SK-N-SH treated with all-trans-retinoic acid at 6 μM for 48 hours (cell line): ENCODE measurements at regions not wholly inside any gene's neighbourhood (a gene's known extent, or its start where the extent isn't known, plus 50 kb on each side); places are given as distances from the start of the nearest gene placed in this dataset.

ENCODE experiments used
- ATAC-seq: fragments of 200-7000 bp; cut with Tn5 transposase; 3 replicates; pipeline ENCODE4 v1.9.1; 2020; ENCODE audit warnings: mild to moderate bottlenecking, moderate library complexity
- ARNTL ChIP-seq: fragments of 450-650 bp; formaldehyde crosslinking; IDR thresholded peaks from 2 replicates; pipeline ENCODE4 v1.5.0; 2020; ENCODE audit warnings: low read depth, mild to moderate bottlenecking, moderate library complexity, borderline replicate concordance
- BACH2 ChIP-seq: fragments of 250-450 bp; sonication (Bioruptor Pico); IDR thresholded peaks from 2 replicates; pipeline ENCODE4 v1.9.0; 2021; ENCODE audit warnings: mild to moderate bottlenecking, borderline replicate concordance
- CREB5 ChIP-seq: fragments of 250-450 bp; sonication (Bioruptor Pico); IDR thresholded peaks from 2 replicates; pipeline ENCODE4 v1.5.1; 2020; ENCODE audit warnings: low read depth, mild to moderate bottlenecking, moderate library complexity
- CSDC2 ChIP-seq: fragments of 250-450 bp; sonication (Bioruptor Pico); IDR thresholded peaks from 2 replicates; pipeline ENCODE4 v1.5.0; 2020; ENCODE audit warnings: mild to moderate bottlenecking, moderate library complexity
- CSRNP3 ChIP-seq: fragments of 250-450 bp; sonication (Bioruptor Pico); IDR thresholded peaks from 2 replicates; pipeline ENCODE4 v1.5.1; 2021; ENCODE audit warnings: mild to moderate bottlenecking, moderate library complexity
- ESRRG ChIP-seq: fragments of 250-450 bp; sonication (Bioruptor Pico); IDR thresholded peaks from 2 replicates; pipeline ENCODE4 v1.6.1; 2021; ENCODE audit warnings: mild to moderate bottlenecking
- GLIS3 ChIP-seq: fragments of 250-450 bp; sonication (Bioruptor Pico); IDR thresholded peaks from 2 replicates; pipeline ENCODE4 v1.5.0; 2020; ENCODE audit warnings: mild to moderate bottlenecking, moderate library complexity
- ISL1 ChIP-seq: fragments of 250-450 bp; sonication (Bioruptor Pico); IDR thresholded peaks from 2 replicates; pipeline ENCODE4 v2.1.2; 2022; ENCODE audit warnings: mild to moderate bottlenecking, moderate library complexity
- OSR1 ChIP-seq: fragments of 250-450 bp; sonication (Bioruptor Pico); IDR thresholded peaks from 2 replicates; pipeline ENCODE4 v1.8.0; 2022; ENCODE audit warnings: moderate library complexity, mild to moderate bottlenecking, inconsistent platforms
- PATZ1 ChIP-seq: fragments of 250-450 bp; sonication (Bioruptor Pico); IDR thresholded peaks from 2 replicates; pipeline ENCODE4 v1.8.0; 2020; ENCODE audit warnings: mild to moderate bottlenecking, moderate library complexity, borderline replicate concordance
- PPARA ChIP-seq: fragments of 250-450 bp; sonication (Bioruptor Pico); IDR thresholded peaks from 2 replicates; pipeline ENCODE4 v1.5.0; 2020; ENCODE audit warnings: mild to moderate bottlenecking, borderline replicate concordance
- RARB ChIP-seq: fragments of 250-450 bp; sonication (Bioruptor Pico); IDR thresholded peaks from 2 replicates; pipeline ENCODE4 v1.8.0; 2021; ENCODE audit warnings: mild to moderate bottlenecking, moderate library complexity
- SNAI2 ChIP-seq: fragments of 250-450 bp; sonication (Bioruptor Pico); IDR thresholded peaks from 2 replicates; pipeline ENCODE4 v1.5.0; 2020; ENCODE audit warnings: mild to moderate bottlenecking, moderate library complexity
- TOX ChIP-seq: fragments of 250-450 bp; sonication (Bioruptor Pico); IDR thresholded peaks from 2 replicates; pipeline ENCODE4 v1.8.0; 2021; ENCODE audit warnings: mild to moderate bottlenecking, moderate library complexity, borderline replicate concordance
- ZC3H10 ChIP-seq: fragments of 250-450 bp; sonication (Bioruptor Pico); IDR thresholded peaks from 2 replicates; pipeline ENCODE4 v1.5.1; 2021; ENCODE audit warnings: mild to moderate bottlenecking, moderate library complexity
- ZFP3 ChIP-seq: fragments of 250-450 bp; sonication (Bioruptor Pico); IDR thresholded peaks from 2 replicates; pipeline ENCODE4 v1.5.0; 2020; ENCODE audit warnings: mild to moderate bottlenecking, moderate library complexity
- ZFP30 ChIP-seq: fragments of 450-650 bp; formaldehyde crosslinking; IDR thresholded peaks from 2 replicates; pipeline ENCODE4 v1.5.0; 2022; ENCODE audit warnings: mild to moderate bottlenecking, moderate library complexity
- ZNF565 ChIP-seq: fragments of 450-650 bp; formaldehyde crosslinking; conservative IDR thresholded peaks from 2 replicates; pipeline ENCODE4 v1.5.0; 2020; ENCODE audit warnings: low read depth, mild to moderate bottlenecking, moderate library complexity
- ZNF70 ChIP-seq: fragments of 450-650 bp; formaldehyde crosslinking; IDR thresholded peaks from 2 replicates; pipeline ENCODE4 v1.5.0; 2020; ENCODE audit warnings: mild to moderate bottlenecking, moderate library complexity
- ZNF8 ChIP-seq: fragments of 450-650 bp; formaldehyde crosslinking; IDR thresholded peaks from 2 replicates; pipeline ENCODE4 v1.5.0; 2020; ENCODE audit warnings: mild to moderate bottlenecking, moderate library complexity
- TF ChIP-seq, protein P1 (sequence below): fragments of 250-450 bp; sonication (Bioruptor Pico); IDR thresholded peaks from 2 replicates; pipeline ENCODE4 v1.8.0; 2021; ENCODE audit warnings: low read depth, mild to moderate bottlenecking, moderate library complexity, borderline replicate concordance

GRCh38 chr1:91603409-91603808 is 102.8 kb downstream of the CDC7 start:
- no peak for ATAC-seq
- no peak for TF ChIP-seq CREB5 (CRISPR knock-in tag)
- no peak for TF ChIP-seq ZNF565 (CRISPR knock-in tag)
- TF ChIP-seq ZFP3 (CRISPR knock-in tag): no peak
- TF ChIP-seq, protein P1, sequence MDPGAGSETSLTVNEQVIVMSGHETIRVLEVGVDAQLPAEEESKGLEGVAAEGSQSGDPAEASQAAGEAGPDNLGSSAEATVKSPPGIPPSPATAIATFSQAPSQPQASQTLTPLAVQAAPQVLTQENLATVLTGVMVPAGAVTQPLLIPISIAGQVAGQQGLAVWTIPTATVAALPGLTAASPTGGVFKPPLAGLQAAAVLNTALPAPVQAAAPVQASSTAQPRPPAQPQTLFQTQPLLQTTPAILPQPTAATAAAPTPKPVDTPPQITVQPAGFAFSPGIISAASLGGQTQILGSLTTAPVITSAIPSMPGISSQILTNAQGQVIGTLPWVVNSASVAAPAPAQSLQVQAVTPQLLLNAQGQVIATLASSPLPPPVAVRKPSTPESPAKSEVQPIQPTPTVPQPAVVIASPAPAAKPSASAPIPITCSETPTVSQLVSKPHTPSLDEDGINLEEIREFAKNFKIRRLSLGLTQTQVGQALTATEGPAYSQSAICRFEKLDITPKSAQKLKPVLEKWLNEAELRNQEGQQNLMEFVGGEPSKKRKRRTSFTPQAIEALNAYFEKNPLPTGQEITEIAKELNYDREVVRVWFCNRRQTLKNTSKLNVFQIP (CRISPR knock-in tag): no peak
- TF ChIP-seq PPARA (CRISPR knock-in tag): no peak
- no peak for TF ChIP-seq ZC3H10 (CRISPR knock-in tag)
- TF ChIP-seq OSR1 (CRISPR knock-in tag): no peak
- TF ChIP-seq GLIS3 (CRISPR knock-in tag): no peak
- no peak for TF ChIP-seq BACH2
- no peak for TF ChIP-seq CSRNP3 (CRISPR knock-in tag)
- no peak for TF ChIP-seq ZNF70 (CRISPR knock-in tag)
- TF ChIP-seq ESRRG (CRISPR knock-in tag): no peak
- no peak for TF ChIP-seq CSDC2 (CRISPR knock-in tag)
- TF ChIP-seq, all 23 proteins: peak for 0

GRCh38 chr1:91604632-91605031 is 104.0 kb downstream of the CDC7 start:
- ATAC-seq: no peak
- no peak for TF ChIP-seq ARNTL (CRISPR knock-in tag)
- TF ChIP-seq CSDC2 (CRISPR knock-in tag): no peak
- TF ChIP-seq CREB5 (CRISPR knock-in tag): no peak
- no peak for TF ChIP-seq CSRNP3 (CRISPR knock-in tag)
- no peak for TF ChIP-seq ZC3H10 (CRISPR knock-in tag)
- no peak for TF ChIP-seq ZNF565 (CRISPR knock-in tag)
- no peak for TF ChIP-seq ZFP3 (CRISPR knock-in tag)
- TF ChIP-seq ESRRG (CRISPR knock-in tag): no peak
- TF ChIP-seq ZFP30 (CRISPR knock-in tag): no peak
- no peak for TF ChIP-seq RARB (CRISPR knock-in tag)
- TF ChIP-seq PATZ1: no peak
- TF ChIP-seq ZNF70 (CRISPR knock-in tag): no peak
- no peak for TF ChIP-seq OSR1 (CRISPR knock-in tag)
- no peak for TF ChIP-seq SNAI2 (CRISPR knock-in tag)
- TF ChIP-seq, protein P1 (CRISPR knock-in tag): no peak
- TF ChIP-seq ISL1 (CRISPR knock-in tag): no peak
- TF ChIP-seq GLIS3 (CRISPR knock-in tag): no peak
- TF ChIP-seq ZNF8 (CRISPR knock-in tag): no peak
- no peak for TF ChIP-seq PPARA (CRISPR knock-in tag)
- no peak for TF ChIP-seq TOX (CRISPR knock-in tag)
- TF ChIP-seq, all 23 proteins: peak for 0
